Ovary (tissue), 3 donors: ENCODE measurements at regions not wholly inside any gene's neighbourhood (a gene's known extent, or its start where the extent isn't known, plus 50 kb on each side); places are given as distances from the start of the nearest gene placed in this dataset.

Source experiments
- EP300 ChIP-seq: sonication (generic); formaldehyde crosslinking; IDR thresholded peaks from one replicate; pipeline ENCODE4 v1.6.1; 2017; ENCODE audit warnings: antibody characterized with exemption
- POLR2A ChIP-seq: fragments of 450-650 bp; IDR thresholded peaks from one replicate; pipeline ENCODE4 v1.6.1; 2017; ENCODE audit warnings: antibody characterized with exemption, mild to moderate bottlenecking, moderate library complexity
- TF ChIP-seq, protein P1 (sequence below), 3 donors: fragments of 450-650 bp in 2 of 3; fragments of 200-600 bp in 1 of 3; IDR thresholded peaks; one replicate each; pipeline versions ENCODE4 v1.5.1 to v1.8.0; 2016 to 2022; ENCODE audit warnings: antibody characterized with exemption in 3 of 3, mild to moderate bottlenecking in 1 of 3
- donor health status: DM: no; HTN: no; CAD: no.

DNA sequence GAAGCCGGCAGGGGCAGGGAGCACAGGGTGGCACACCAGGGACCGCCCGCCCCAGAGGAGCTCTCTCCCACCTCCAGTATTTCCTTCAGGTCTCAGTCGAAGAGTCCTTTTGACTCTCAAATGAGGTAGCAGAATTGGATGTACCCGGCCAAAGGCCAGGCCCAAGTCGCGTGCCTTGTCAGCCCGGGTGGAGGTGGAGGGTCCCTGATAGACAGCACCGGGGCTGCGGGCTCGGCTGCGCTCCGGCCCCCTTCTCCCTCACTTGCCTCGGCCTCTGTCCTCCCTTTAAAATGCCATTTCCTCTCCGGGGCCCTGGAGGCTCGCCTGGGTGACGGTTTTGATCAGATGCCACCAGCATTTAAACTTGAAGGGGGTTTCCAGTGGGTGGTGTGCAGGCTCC, 198.9 kb upstream of the SOX11 start:
- TF ChIP-seq, protein P1, sequence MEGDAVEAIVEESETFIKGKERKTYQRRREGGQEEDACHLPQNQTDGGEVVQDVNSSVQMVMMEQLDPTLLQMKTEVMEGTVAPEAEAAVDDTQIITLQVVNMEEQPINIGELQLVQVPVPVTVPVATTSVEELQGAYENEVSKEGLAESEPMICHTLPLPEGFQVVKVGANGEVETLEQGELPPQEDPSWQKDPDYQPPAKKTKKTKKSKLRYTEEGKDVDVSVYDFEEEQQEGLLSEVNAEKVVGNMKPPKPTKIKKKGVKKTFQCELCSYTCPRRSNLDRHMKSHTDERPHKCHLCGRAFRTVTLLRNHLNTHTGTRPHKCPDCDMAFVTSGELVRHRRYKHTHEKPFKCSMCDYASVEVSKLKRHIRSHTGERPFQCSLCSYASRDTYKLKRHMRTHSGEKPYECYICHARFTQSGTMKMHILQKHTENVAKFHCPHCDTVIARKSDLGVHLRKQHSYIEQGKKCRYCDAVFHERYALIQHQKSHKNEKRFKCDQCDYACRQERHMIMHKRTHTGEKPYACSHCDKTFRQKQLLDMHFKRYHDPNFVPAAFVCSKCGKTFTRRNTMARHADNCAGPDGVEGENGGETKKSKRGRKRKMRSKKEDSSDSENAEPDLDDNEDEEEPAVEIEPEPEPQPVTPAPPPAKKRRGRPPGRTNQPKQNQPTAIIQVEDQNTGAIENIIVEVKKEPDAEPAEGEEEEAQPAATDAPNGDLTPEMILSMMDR (IDR thresholded peaks at IDR 0.05): no peak
- TF ChIP-seq POLR2A (no peak), EP300 (no peak)
